GM21576 (cell line): ENCODE measurements at regions not wholly inside any gene's neighbourhood (a gene's known extent, or its start where the extent isn't known, plus 50 kb on each side); places are given as distances from the start of the nearest gene placed in this dataset.

Source experiments
- ATAC-seq: cut with Tn5 transposase; IDR thresholded peaks from one replicate; pipeline ENCODE4 v1.9.1; 2021; ENCODE audit warnings: mild to moderate bottlenecking, moderate library complexity; ENCODE audit not compliant: unreplicated experiment

DNA sequence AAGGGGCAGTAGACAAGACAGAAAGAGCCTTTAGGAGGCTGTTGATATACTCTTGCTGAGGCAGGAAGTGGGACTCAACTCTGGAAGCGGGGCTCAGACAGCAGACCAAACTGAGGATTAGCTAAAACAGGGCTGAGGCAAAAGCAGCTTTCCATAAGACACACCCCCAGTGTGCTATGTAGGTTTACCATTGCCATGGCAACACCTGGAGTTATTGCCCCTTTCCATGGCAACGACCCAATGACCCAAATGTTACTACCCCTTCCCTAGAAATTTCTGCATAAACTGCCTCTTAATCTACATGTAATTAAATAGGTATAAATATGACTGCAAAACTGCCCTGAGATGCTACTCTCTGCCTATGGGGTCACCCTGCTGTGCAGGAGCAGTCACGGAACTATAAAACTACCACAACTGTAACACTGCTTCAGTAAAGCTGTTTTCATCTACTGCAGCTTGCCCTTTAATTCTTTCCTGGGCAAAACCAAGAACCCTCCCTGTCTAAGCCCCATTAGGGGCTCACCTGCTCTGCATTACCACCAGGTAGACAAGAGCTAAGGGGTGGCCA is 348.4 kb upstream of the PODXL start:
- ATAC-seq, result no peak

DNA sequence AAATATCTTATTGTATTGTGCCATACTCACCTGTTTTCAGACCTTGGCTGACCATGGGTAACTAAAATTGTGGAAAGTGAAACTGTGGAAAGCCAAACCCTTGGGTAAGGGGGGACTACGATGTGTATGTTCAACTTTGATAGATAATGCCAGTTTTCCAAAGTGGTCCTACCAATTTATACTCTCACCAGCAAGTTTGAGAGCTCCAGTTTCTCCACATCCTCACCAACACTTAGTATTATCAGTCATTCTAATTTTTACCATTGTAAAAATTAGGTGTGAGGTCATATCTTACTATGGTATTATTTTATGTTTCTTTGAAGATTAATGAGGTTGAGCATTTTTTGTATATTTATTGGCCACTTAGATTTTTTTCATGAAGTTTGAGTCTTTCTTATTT is 346.9 kb upstream of the PODXL start:
- ATAC-seq, result no peak

DNA sequence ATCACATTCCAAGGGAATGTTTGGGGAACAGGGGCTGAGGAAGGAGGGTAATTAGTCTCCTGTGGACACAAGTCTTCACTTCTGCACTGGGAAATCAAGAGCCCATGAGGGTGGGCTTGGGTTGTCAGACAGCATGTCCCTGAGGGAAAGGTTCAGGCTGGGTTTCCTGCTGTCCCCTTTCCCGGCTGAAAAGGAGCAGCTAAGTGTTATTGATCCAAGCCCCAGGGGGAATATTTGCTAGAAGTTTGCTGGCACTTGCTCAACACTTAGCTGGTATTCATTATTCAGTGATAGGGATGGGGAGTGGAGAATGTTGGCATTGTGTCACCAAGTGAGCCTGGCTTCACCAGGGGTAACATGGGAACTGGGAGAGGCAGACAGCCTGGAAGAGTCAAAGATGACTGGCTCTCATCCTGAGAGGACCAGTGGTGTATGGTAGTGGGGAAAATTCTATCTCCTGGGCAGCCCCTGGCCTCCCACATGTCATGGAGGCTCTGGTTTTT is 344.4 kb upstream of the PODXL start:
- ATAC-seq, result no peak

DNA sequence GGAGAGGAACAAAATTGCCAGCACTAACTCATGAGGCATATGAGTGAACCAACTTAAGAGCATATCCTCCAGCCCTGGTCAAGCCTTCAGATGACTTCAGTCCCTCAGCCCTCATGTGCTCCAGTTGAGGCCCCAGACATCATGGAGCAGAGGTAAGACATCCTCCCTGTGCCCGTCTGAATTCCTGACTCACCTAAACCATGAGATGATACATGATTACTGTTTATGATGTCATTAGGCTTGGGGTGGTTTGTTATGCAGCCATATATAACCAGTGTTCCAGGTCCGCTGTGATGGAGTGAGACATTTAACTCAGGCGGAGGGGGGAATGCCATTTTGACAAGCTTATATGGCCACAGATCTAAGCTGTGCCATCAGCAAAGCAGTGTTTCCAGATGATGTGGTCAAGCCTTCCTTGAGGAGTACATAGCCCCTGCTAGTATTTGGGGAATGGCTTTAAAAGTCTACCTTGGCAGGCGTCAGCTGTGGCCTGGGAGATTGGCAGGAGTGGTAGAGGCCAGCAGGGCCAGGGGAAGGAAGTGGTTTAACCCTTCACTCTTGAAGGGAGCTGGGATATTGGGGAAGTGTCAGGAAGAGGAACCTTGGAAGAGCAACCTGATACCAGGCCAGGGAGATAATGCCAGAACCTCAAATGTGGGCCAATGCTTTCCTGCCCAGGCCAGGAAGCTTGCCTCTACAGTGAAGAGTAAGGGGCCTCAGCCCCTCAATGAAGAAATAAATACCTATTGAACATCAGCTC is 343.0 kb upstream of the PODXL start:
- ATAC-seq, result no peak

DNA sequence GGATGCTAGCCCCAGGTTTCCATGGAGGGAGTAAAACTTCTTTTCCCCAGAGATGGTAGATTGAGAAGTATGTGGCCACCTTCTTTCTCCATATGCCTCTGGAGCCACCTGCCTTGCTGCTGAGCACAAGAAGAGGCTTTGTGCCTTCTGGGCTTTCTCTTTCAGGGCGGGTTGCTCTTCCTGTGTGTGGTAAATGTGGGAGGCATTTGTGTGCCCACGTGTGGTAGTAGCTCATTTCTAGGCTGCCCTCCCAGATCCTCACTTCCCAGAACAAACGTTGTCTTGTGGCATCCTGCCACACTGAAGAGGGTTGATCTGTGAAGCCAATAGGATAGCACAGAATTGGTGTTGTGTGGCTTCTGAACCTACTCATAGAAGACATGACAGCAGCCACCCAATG is 342.0 kb upstream of the PODXL start:
- ATAC-seq, result no peak

DNA sequence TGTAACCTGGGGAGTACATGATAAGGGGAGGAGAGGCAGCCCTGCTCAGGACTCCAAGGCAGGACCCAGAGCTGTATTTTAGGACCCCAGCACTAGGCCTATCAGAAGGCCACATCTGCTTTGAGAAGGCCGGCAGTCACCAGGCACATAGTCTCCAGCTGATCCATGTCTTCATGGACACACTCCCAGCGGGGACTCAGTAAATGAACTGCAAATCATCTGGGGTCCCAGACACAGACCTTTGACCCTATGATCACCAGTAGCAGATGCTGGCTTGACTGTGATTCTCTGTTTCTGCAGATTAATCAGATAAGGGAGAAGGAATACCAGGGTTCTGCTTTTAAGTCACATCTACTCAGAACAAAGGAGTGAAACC is 341.4 kb upstream of the PODXL start:
- ATAC-seq, result no peak

DNA sequence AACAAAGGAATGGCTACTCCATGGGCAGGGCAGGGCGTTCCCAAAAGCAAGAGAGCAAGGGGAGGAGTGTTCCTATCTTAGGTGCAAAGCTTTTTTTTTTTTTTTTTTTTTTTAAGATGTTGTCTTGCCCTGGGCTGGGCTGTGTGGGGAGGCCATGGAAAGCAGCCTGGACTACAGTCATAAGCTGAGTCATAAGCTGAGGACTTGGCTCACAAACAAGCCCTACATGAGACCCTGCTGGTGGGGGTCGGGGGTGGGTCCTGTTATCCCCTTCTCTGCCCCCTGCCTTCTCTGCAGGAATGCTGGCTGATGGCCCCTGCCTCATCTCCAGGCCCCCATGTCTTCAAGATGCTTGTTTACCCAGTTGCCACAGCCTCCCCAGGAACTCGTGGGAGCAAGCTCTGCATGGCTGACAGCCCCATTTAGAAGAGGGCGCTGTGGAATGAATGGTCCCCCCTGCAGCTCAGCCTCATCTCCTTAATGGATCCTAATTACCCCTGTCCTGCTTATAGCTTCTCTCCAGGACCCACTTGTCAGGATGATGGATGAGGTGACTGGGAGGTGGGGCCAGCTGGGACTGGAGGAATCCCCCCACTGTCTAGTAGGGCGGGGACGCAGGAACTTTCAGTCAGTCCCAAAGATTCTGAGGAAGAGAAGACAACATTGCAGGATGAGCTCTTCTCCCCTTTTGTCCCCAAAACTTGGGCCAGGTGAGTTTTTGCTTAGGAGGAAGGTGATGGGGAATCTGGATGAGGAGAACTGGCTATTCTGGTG is 340.8 kb upstream of the PODXL start:
- ATAC-seq, result no peak

DNA sequence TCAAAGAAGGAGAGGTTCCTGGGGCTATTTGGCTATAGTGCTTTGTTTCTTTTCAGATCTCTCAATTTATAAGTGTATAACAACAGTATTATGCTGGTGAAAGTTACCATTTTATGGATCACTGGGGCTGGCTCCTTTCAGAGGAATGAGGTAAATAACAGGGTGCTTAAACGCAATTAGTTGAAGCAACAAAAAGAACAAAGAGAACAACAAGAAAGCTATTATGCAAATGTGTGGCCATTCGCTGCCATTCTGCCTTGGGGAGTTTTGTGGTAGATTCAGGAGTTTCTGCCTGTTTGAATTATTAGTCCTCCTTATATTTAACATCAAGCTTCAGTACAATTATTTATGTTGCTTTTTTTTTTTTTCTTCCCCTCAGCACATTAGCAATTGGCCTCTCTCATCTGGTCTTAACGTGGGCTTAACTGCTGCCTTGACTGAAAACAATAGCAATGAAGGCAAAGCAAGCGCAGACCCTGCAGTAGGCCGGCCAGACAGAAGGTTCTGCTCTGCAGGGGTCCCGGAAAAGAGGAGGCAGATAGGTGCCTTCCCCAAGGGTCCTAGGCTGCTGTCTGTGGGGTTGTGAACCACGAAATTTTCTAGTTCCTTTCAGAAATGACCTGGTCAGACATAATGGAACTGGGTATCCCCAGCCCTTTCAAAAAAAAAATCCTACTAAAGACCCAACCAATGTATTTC is 339.9 kb upstream of the PODXL start:
- ATAC-seq, result no peak

DNA sequence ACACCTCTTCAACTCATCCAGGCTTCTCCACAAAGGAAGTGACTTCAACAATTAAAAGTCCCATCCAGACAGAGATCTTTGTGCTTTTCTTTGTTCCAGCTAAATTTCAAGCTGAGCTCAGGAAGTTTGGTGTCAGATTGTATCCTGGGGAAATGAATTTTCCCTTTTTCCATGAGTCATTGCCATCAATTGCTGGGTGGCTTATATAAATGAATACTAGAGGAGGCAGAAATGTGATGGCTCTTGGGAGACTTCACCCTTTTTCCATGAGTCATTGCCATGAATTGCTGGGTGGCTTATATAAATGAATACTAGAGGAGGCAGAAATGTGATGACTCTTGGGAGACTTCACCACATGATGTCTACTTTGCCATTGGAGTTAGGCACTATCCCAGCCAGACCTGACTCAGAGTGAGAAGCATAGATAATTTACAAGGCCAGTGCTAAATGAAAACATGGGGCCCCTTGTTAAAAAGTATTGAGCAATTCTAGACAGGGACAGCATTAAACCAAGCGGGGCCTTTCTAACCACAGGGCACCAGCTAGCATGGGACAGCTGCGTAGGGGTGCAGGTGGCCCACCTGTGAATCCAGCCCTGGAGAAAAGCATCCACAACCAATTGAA is 339.2 kb upstream of the PODXL start:
- no peak for ATAC-seq

DNA sequence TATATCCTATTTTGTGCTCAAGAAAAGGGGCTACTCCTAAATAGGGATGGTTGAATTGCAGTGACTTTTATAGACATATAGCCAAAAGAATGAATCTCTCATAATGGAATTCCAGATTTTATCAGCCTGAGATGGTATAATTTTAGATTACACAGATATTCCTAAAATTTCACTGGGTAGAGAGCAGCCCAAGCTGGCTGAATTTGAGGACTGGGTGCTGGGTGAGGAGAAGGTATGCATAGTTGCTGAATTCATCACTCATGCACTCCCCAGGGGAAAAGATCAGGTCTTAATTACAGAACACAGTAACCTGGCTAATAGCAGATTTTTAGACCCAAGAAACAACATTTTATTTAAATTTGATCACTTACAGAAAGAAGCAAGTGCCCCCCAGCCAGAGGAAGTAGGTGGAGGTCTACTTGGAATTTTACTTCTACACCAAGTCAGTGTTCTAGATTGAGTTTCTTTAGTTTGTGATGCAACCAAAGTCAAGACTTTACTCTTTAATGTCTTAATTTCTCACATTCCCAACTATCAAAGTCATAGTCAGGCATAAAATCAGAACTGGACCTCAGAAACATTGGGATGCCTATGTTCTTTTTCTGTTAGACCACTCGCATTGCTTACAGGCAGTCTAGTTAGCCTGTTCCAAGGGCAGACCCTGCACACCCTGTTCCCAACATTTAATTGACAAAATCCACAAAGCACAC is 337.4 kb upstream of the PODXL start:
- no peak for ATAC-seq

DNA sequence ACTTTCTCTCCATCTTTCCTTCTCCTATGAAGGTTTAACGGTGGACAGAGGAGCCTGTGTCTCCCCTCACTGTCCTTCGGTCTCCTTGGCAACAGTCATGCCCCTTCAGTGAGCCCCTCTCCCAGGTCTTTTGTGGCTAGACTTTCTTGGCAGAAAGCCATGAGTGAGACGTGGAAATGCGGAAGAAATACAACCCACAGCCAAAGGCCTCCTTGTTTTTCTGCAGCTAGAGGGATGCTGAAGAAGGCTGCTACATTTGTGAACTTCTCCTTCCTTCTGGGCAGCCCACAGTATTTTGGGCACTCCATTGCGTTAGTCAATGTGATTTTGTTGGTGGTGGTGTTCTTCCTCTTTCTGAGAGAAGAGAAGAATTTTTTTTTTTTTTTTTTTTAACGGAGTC is 333.7 kb upstream of the PODXL start:
- ATAC-seq, result no peak

DNA sequence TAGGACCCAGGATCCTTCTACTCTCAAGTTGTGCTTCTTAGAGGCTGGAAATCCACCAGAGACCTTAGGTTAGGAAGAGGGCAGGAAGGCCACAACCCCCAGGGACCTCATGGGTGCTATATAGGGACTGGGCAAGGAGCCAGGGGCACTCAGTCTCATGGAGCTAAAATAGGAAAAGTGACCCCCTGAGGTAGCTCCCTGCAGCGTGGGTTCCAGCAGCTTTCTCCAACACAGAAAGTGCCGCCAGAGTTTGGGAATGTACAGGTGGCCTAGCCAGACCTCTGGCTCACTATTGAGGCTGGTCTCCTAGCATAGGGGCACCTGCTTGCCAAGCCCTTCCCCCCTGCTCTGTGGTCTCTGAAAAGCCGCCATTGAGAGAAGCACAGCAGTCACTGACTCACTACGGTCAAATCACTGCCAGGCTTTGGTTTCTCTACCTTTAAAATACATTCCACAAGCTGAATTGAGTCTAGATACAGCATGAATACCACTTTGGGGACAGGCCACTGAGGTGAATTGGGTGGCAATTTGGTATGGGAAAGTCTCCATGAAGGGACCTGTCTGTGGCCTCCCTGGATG is 333.2 kb upstream of the PODXL start:
- no peak for ATAC-seq

DNA sequence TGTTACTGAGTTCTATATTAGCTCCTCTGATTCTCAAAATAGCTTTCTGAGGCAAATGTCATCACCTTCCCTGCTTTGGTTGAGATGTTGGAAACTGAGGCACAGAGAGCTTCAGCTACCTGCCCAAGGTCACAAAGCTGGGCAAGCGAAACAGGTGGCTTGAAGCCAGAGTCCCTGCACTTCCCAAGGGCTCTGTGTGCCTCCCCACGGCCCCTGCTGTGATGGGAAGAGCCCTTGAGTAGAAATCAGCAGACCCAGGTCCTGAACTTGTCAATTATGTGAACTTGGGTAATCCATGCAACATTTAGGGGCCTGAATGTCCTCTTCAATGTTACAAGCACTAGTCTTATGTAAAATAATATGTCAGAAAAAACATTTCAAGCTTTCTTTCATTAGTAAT is 327.3 kb upstream of the PODXL start:
- no peak for ATAC-seq

DNA sequence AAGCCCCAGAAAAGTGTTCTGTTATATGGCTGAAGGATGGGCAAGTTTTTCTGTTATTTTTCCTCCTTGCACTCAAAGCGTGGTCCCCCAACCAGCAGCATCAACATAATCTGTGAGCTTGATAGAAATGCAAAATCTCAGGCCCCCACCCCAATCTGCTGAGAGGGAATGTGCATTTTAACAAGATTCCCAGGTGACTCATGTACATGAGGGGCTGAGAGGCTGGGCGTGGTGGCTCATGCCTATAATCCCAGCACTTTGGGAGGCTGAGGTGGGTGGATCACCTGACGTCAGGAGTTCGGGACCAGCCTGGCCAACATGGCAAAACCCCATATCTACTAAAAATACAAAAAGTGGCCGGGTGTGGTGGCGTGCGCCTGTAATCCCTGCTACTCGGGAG is 326.8 kb upstream of the PODXL start:
- no peak for ATAC-seq

DNA sequence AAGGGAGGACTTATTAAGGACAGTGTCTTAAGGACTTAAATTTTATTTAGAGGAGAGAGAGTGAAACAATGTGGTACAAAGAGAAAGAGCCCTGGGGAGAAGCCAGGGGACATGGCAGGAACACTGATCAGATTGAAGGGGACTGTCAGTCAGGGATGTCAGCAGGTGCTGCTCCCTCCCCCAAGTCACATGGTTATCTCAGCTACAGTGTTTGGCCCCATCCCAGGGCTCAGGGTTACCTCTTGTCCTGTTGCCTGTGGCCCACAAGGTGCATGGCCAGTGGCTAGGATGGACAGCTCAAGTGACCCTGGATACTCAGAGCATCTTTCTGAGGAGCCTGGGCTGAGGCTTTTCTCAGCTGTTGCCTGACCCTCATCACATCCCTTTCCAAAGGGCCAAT is 325.9 kb upstream of the PODXL start:
- ATAC-seq, result no peak

DNA sequence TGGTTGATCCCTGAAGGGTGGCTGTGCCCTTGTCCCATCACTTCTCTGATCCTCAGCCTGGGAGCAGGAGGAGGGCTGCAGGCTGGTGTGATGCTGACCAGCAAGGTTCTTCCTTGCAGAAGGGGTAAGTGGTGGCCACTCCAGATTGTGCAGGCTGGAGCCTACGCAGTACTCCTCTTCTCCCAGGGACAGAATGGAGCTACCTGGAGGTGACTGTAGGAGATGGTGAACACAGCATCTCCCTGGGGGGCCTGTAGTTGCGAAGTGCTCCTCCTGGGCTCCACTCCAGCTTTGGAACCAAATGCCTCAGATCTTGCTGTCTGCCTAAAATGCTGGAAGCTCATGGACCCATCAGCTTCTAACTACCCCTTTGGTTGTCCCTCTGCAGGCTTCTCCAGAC is 323.6 kb upstream of the PODXL start:
- ATAC-seq, result no peak

DNA sequence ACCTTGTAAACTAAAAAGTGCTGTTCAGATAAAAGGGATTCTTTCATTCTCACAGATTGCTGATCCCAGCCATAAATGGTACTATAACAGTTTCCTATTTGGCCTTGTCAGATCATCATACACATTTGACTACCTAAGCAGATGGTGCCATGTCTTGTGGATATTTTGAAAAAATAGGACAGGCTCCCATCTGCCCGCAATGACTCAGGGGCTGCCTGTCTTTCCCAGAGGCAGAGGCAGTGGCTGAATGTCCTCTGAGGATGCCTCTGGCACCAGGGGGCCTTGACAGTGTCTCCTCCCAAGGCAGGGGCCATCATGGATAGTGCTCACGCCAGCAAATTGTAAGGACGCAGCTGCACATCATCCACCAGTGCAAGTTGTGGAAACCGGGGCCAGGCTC is 323.0 kb upstream of the PODXL start:
- ATAC-seq, result no peak

DNA sequence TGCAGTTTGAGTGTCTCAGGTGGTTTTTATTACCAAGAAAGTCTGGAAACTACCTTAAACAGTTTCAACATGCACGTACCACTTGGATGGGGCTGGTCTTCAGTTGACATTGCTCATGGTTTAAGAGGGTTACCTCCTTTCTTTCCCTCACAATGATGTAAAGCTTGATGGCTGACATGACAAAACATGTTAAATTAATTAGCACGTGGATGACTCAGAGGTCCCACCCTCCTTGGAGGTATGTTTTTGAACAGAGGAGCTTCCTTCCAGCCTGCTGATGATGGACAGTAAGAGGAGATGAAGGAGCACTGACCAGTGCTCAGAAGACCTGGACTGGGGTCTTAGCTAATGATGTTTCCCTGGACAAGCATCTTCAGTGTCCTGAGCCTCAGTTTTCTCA is 322.3 kb upstream of the PODXL start:
- no peak for ATAC-seq

DNA sequence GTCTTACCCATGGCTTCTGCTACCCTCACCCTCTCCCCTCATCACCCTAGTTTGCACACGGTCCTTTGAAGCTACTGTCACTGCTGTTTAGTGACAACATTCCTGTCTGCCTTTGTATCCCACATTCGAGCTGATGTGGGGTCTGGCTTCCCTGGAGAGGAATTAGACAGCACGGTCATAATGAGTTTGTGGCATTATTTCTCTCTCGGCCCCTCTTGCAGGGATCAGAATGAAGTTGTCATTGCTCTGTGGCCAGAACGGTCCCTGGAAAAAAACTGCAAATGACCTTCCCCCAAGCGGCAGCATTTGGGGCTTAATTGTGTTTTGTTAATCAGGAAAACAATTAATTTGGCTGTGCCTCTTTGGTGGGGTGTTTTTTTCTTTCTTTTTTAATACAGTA is 317.2 kb upstream of the PODXL start:
- no peak for ATAC-seq

DNA sequence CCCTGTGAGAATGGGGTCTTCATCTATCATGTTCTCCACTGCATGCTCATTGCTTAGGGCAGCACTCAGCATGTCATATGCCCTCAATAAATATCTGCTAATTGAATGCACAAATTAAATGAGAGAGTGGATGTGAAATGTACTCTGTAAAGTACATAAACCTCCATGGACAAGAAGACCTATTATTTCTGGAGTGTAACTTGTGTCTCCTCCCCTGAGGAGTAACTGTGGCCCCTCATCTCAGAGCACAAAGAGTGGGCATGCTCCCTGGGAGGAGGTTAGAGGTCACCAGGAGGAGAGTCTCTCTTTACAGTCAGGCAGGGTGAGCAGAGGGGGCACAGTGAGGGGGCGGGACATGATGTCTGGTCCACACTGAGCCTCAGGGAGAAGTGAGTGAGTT is 313.6 kb upstream of the PODXL start:
- ATAC-seq, result no peak
